ENCODE measurements at regions not wholly inside any gene's neighbourhood (a gene's known extent, or its start where the extent isn't known, plus 50 kb on each side); places are given as distances from the start of the nearest gene placed in this dataset.

- TF ChIP-seq POLR2A (IDR thresholded peaks at IDR 0.05), result no peak
- no peak for TF ChIP-seq CTCF (IDR thresholded peaks at IDR 0.05)
- intact Hi-C loops (cut with DNase I), result no loop called here
- 62 to 81% (median 80%) methylated on average over 1 of the region's 1 CpG for WGBS, 4 donors
These were observed 585.7 kb upstream of the ZNF608 start for GRCh38 chr5:125331987-125332598.

GRCh38 chr5:125333416-125333815 is 587.0 kb upstream of the ZNF608 start:
- Histone ChIP-seq H3K4me3 (no peak overlapping the region), H3K4me1 (replicated peaks in 1 of 2) (peaks cover 0 to 8% of the 10 kb centered on the region in 2 donors), H3K27me3 (no peaks in the 10 kb centered on the region), H3K9me3 (replicated peaks in 1 of 3) (no peaks in the 10 kb centered on the region), H3K27ac (no peak overlapping the region), H3K36me3 (replicated peaks in 1 of 2) (no peaks in the 10 kb centered on the region)
- no peak for DNase-seq
- intact Hi-C loops (cut with DNase I), result no loop called here
- TF ChIP-seq CTCF (IDR thresholded peaks at IDR 0.05), result no peak
- WGBS, 4 donors, result 43 to 63% (median 52%) methylated on average over 2 of the region's 2 CpGs

More at GRCh38 chr5:125331987-125332598, 585.7 kb upstream of the ZNF608 start:
- Histone ChIP-seq H3K27ac (no peak overlapping the region), H3K36me3 (replicated peaks in 1 of 2) (no peaks in the 10 kb centered on the region), H3K4me1 (replicated peaks in 1 of 2) (peaks cover 0 to 6% of the 10 kb centered on the region in 2 donors), H3K27me3 (no peaks in the 10 kb centered on the region), H3K4me3 (no peak overlapping the region), H3K9me3 (replicated peaks in 1 of 3) (no peaks in the 10 kb centered on the region)
- DNase-seq, result no peak

- H3K4me1 ChIP-seq (replicated peaks in 1 of 2), result peaks cover 0 to 8% of the 10 kb centered on the region in 2 donors
- DNase-seq, result peak in 2 of 7 donors; percentile 22 to 41
- H3K9me3 ChIP-seq (replicated peaks in 1 of 3), result no peaks in the 10 kb centered on the region
- WGBS, 4 donors, result 21 to 32% (median 24%) methylated on average over 2 of the region's 2 CpGs
- peak overlapping the region in 2 of 5 donors; percentile 21 to 60 for H3K27ac ChIP-seq
- no peak overlapping the region for H3K4me3 ChIP-seq
- intact Hi-C loops (cut with DNase I), result no loop called here
- no peaks in the 10 kb centered on the region for H3K27me3 ChIP-seq
- TF ChIP-seq CTCF (IDR thresholded peaks at IDR 0.05) (no peak), POLR2A (IDR thresholded peaks at IDR 0.05) (no peak)
- no peaks in the 10 kb centered on the region for H3K36me3 ChIP-seq (replicated peaks in 1 of 2)
These were observed 590.0 kb upstream of the ZNF608 start for GRCh38 chr5:125336401-125336800.

GRCh38 chr5:125337294-125337693 is 590.9 kb upstream of the ZNF608 start:
- TF ChIP-seq POLR2A (IDR thresholded peaks at IDR 0.05) (no peak), CTCF (IDR thresholded peaks at IDR 0.05) (no peak)
- 29 to 64% (median 43%) methylated on average over 2 of the region's 2 CpGs for WGBS, 4 donors
- peaks cover 0 to 8% of the 10 kb centered on the region in 2 donors for H3K4me1 ChIP-seq (replicated peaks in 1 of 2)
- H3K9me3 ChIP-seq (replicated peaks in 1 of 3), result no peaks in the 10 kb centered on the region
- H3K27ac ChIP-seq, result peak overlapping the region in 1 of 5 donors; percentile 60
- H3K27me3 ChIP-seq, result no peaks in the 10 kb centered on the region
- H3K4me3 ChIP-seq, result no peak overlapping the region
- no peak for DNase-seq
- no peaks in the 10 kb centered on the region for H3K36me3 ChIP-seq (replicated peaks in 1 of 2)
- intact Hi-C loops (cut with DNase I), result no loop called here
